ENCODE measurements at regions not wholly inside any gene's neighbourhood (a gene's known extent, or its start where the extent isn't known, plus 50 kb on each side); places are given as distances from the start of the nearest gene placed in this dataset.

GRCh38 chr9:126152622-126153362 is 173.8 kb upstream of the MVB12B start:
- DNase-seq (ENCODE audit: low read depth in 2 of 2): no peak

- DNase-seq (ENCODE audit: low read depth in 2 of 2): no peak
These were observed 173.2 kb upstream of the MVB12B start for GRCh38 chr9:126153382-126153781.

- DNase-seq (ENCODE audit: low read depth in 2 of 2): no peak
These were observed 172.3 kb upstream of the MVB12B start for GRCh38 chr9:126154182-126154827.

- no peak for DNase-seq (ENCODE audit: low read depth in 2 of 2)
These were observed 171.8 kb upstream of the MVB12B start for GRCh38 chr9:126154869-126155268.

- DNase-seq (ENCODE audit: low read depth in 2 of 2): no peak
These were observed 170.6 kb upstream of the MVB12B start for GRCh38 chr9:126155756-126156664.

GRCh38 chr9:126156898-126157297 is 169.7 kb upstream of the MVB12B start:
- DNase-seq (ENCODE audit: low read depth in 2 of 2): no peak

- no peak for DNase-seq (ENCODE audit: low read depth in 2 of 2)
These were observed 169.2 kb upstream of the MVB12B start for GRCh38 chr9:126157423-126157822.

GRCh38 chr9:126157826-126158587 is 168.6 kb upstream of the MVB12B start:
- DNase-seq (ENCODE audit: low read depth in 2 of 2): no peak

GRCh38 chr9:126158588-126159429 is 167.8 kb upstream of the MVB12B start:
- no peak for DNase-seq (ENCODE audit: low read depth in 2 of 2)

GRCh38 chr9:126159430-126160060 is 167.1 kb upstream of the MVB12B start:
- no peak for DNase-seq (ENCODE audit: low read depth in 2 of 2)

GRCh38 chr9:126160067-126160853 is 166.4 kb upstream of the MVB12B start:
- DNase-seq (ENCODE audit: low read depth in 2 of 2): no peak

GRCh38 chr9:126160854-126161329 is 165.7 kb upstream of the MVB12B start:
- DNase-seq (ENCODE audit: low read depth in 2 of 2): no peak

GRCh38 chr9:126162611-126163381 is 163.8 kb upstream of the MVB12B start:
- no peak for DNase-seq (ENCODE audit: low read depth in 2 of 2)

GRCh38 chr9:126164796-126165525 is 161.7 kb upstream of the MVB12B start:
- no peak for DNase-seq (ENCODE audit: low read depth in 2 of 2)

- DNase-seq (ENCODE audit: low read depth in 2 of 2): no peak
These were observed 160.9 kb upstream of the MVB12B start for GRCh38 chr9:126165755-126166154.

GRCh38 chr9:126166291-126166690 is 160.3 kb upstream of the MVB12B start:
- no peak for DNase-seq (ENCODE audit: low read depth in 2 of 2)

GRCh38 chr9:126166866-126167265 is 159.8 kb upstream of the MVB12B start:
- no peak for DNase-seq (ENCODE audit: low read depth in 2 of 2)

GRCh38 chr9:126169736-126170135 is 156.9 kb upstream of the MVB12B start:
- no peak for DNase-seq (ENCODE audit: low read depth in 2 of 2)

Data from stimulated activated CD8-positive, alpha-beta memory T cell treated with anti-CD3 and anti-CD28 coated beads, Interleukin-15, amount 100 ng/mL, for 4 hours (primary cell).